ENCODE measurements at regions not wholly inside any gene's neighbourhood (a gene's known extent, or its start where the extent isn't known, plus 50 kb on each side); places are given as distances from the start of the nearest gene placed in this dataset.

GRCh38 chr1:56286956-56287355 lies 292.4 kb downstream of the PLPP3 start:
- no peaks in the 10 kb centered on the region for H3K36me3 ChIP-seq
- in situ Hi-C loops (cut with MboI; ENCODE audit: low pct_ligation_motif_present in 1 of 4, low pct_unique_long_range_greater_than_20kb in 1 of 4, low sequenced_read_pairs in 3 of 4) (no loop called here), intact Hi-C loops (cut with DNase I; ENCODE audit: low total_unique reads) (no loop called here)
- H3K27me3 ChIP-seq, result no peaks in the 10 kb centered on the region
- no peak overlapping the region for H3K4me3 ChIP-seq
- no peaks in the 10 kb centered on the region for H3K4me1 ChIP-seq
- WGBS, 2 donors (ENCODE audit: low coverage in 1 of 2), result 96 to 100% methylated on average over 1 of the region's 1 CpG
- TF ChIP-seq POLR2AphosphoS5 (IDR thresholded peaks at IDR 0.05), result no peak
- TF ChIP-seq EP300 (IDR thresholded peaks at IDR 0.05; ENCODE audit: low read depth), result no peak
- no peak for TF ChIP-seq POLR2A (IDR thresholded peaks at IDR 0.05)
- no peaks in the 10 kb centered on the region for H3K9me3 ChIP-seq
- DNase-seq, result no peak
- no peak overlapping the region for H3K27ac ChIP-seq

DNA sequence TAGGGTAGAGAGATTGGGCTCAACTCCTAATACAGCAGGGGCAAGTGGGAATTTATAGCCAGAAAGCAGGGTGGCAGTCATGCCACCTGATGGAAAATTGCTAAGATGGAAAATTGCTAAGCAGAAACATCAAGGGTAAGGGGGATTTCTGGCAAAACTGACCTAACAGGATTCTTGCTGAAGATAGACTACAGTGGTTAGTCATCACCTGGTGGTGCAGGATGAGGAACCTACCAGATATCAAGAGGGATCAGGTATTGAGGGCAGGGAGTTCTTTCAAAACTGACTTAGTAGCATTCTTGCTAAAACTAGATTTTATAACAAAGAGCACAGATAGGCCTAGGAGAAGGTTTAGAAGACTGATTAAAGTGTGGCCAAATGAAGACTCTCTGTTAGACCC lies 292.9 kb downstream of the PLPP3 start:
- H3K4me1 ChIP-seq, result no peaks in the 10 kb centered on the region
- no peaks in the 10 kb centered on the region for H3K9me3 ChIP-seq
- intact Hi-C loops (cut with DNase I; ENCODE audit: low total_unique reads), result no loop called here
- in situ Hi-C loops (cut with MboI; ENCODE audit: low pct_ligation_motif_present in 1 of 4, low pct_unique_long_range_greater_than_20kb in 1 of 4, low sequenced_read_pairs in 3 of 4), result no loop called here
- H3K36me3 ChIP-seq, result no peaks in the 10 kb centered on the region
- no peak overlapping the region for H3K27ac ChIP-seq
- no peak for DNase-seq
- H3K4me3 ChIP-seq, result no peak overlapping the region
- TF ChIP-seq POLR2A (IDR thresholded peaks at IDR 0.05) (no peak), CTCF (IDR thresholded peaks at IDR 0.05) (no peak), POLR2AphosphoS5 (IDR thresholded peaks at IDR 0.05) (no peak)
- H3K27me3 ChIP-seq, result no peaks in the 10 kb centered on the region

DNA sequence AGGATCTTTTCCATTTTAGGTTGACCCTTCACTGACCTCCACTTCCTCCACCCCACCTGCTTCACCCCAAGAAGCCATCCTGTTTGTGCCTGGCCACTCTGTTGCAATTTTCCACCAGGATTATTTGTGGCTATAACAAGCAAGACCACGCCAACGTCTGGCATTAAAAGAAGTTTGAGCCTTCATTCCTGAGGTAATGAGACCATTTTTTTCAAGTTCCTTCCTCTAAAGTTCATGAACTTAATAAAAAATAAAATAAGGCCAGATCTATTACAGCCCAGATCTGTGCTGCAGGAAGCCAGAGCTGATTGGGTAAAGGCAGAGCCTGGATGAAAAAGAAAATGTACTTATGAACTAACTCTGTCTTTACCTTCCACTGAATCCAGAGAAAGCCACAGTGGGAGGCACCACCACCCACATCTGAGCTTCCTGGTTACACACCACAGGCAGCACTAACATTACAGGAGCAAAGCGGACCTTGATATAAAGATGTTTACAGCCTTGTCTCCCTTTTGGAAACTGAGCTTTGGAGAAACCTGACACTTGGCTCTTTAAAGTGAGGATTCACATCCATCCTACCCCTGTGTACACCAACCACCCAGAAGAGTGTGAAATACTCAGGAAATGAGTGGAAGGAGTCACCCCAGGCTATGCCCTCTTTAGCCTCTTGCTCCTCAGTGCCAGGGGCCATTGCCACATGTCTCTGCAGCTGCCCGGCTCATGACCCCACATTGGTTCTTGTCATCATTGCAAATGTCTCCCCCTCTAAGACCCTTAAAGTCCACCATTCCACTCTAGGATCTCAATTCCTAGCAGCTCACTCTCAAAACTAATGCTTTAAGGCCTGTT lies 293.6 kb downstream of the PLPP3 start:
- Histone ChIP-seq H3K9me3 (no peaks in the 10 kb centered on the region), H3K36me3 (no peaks in the 10 kb centered on the region), H3K4me1 (no peaks in the 10 kb centered on the region), H3K27ac (no peak overlapping the region), H3K4me3 (no peak overlapping the region), H3K27me3 (no peaks in the 10 kb centered on the region)
- in situ Hi-C loops (cut with MboI; ENCODE audit: low pct_ligation_motif_present in 1 of 4, low pct_unique_long_range_greater_than_20kb in 1 of 4, low sequenced_read_pairs in 3 of 4) (no loop called here), intact Hi-C loops (cut with DNase I; ENCODE audit: low total_unique reads) (no loop called here)
- WGBS, 2 donors (ENCODE audit: low coverage in 1 of 2), result 59 to 65% methylated on average over 3 to 4 of the region's 4 CpGs
- DNase-seq, result no peak
- TF ChIP-seq EP300 (IDR thresholded peaks at IDR 0.05; ENCODE audit: low read depth) (no peak), CTCF (IDR thresholded peaks at IDR 0.05) (no peak), POLR2A (IDR thresholded peaks at IDR 0.05) (no peak), POLR2AphosphoS5 (IDR thresholded peaks at IDR 0.05) (no peak)

DNA sequence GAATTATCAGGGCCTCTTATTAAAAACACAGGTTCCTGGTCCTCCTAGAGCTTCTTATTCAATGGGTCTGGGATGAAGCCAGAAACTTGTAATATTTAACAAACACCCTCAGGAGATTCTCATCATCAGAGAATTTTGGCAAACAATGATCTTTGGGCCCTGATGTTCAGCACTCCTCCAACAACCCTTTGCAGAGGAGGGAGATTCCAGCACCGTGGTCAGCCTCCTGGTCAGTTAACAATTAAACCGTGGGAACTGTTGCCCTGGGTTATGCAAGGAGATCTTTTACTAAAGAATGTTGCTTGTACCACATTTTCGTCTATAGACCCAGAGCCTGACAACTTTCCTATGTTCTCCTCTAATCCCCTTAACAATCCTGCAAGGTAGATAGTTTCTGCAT lies 294.4 kb downstream of the PLPP3 start:
- in situ Hi-C loops (cut with MboI; ENCODE audit: low pct_ligation_motif_present in 1 of 4, low pct_unique_long_range_greater_than_20kb in 1 of 4, low sequenced_read_pairs in 3 of 4), result no loop called here
- Histone ChIP-seq H3K4me1 (no peaks in the 10 kb centered on the region), H3K4me3 (no peak overlapping the region), H3K36me3 (no peaks in the 10 kb centered on the region), H3K9me3 (no peaks in the 10 kb centered on the region), H3K27me3 (no peaks in the 10 kb centered on the region), H3K27ac (no peak overlapping the region)
- WGBS, 2 donors (ENCODE audit: low coverage in 1 of 2), result 59% methylated on average over 3 of the region's 3 CpGs; no CpG with 5 or more reads in 1 of the 2 donors
- intact Hi-C loops (cut with DNase I; ENCODE audit: low total_unique reads), result no loop called here
- DNase-seq, result no peak
- no peak for TF ChIP-seq POLR2A (IDR thresholded peaks at IDR 0.05)
- TF ChIP-seq EP300 (IDR thresholded peaks at IDR 0.05; ENCODE audit: low read depth), result no peak
- TF ChIP-seq POLR2AphosphoS5 (IDR thresholded peaks at IDR 0.05), result no peak
- no peak for TF ChIP-seq CTCF (IDR thresholded peaks at IDR 0.05)

- Histone ChIP-seq H3K36me3 (no peaks in the 10 kb centered on the region), H3K4me3 (no peak overlapping the region), H3K4me1 (no peaks in the 10 kb centered on the region), H3K27me3 (no peaks in the 10 kb centered on the region), H3K9me3 (no peaks in the 10 kb centered on the region), H3K27ac (no peak overlapping the region)
- TF ChIP-seq EP300 (IDR thresholded peaks at IDR 0.05; ENCODE audit: low read depth), result no peak
- no peak for TF ChIP-seq POLR2AphosphoS5 (IDR thresholded peaks at IDR 0.05)
- no peak for TF ChIP-seq CTCF (IDR thresholded peaks at IDR 0.05)
- TF ChIP-seq POLR2A (IDR thresholded peaks at IDR 0.05), result no peak
- DNase-seq, result no peak
- WGBS, 2 donors (ENCODE audit: low coverage in 1 of 2), result 71 to 83% methylated on average over 3 of the region's 3 CpGs
- intact Hi-C loops (cut with DNase I; ENCODE audit: low total_unique reads), result no loop called here
- in situ Hi-C loops (cut with MboI; ENCODE audit: low pct_ligation_motif_present in 1 of 4, low pct_unique_long_range_greater_than_20kb in 1 of 4, low sequenced_read_pairs in 3 of 4), result no loop called here
Measured at GRCh38 chr1:56278061-56278460, 301.3 kb downstream of the PLPP3 start.
